Muscle layer of colon (tissue), 2 donors: ENCODE measurements at regions not wholly inside any gene's neighbourhood (a gene's known extent, or its start where the extent isn't known, plus 50 kb on each side); places are given as distances from the start of the nearest gene placed in this dataset.

Experiments
- H3K27ac ChIP-seq: one replicate; pipeline ENCODE4 v1.7.0; 2013; ENCODE audit warnings: low read depth, mild to moderate bottlenecking, low read length, moderate library complexity
- H3K27me3 ChIP-seq, 2 donors: one replicate each; pipeline ENCODE4 v1.7.0; 2013; ENCODE audit warnings: low read length in 2 of 2, mild to moderate bottlenecking in 2 of 2; ENCODE audit not compliant: insufficient read depth in 2 of 2, control insufficient read depth in 1 of 2
- H3K36me3 ChIP-seq: one replicate; pipeline ENCODE4 v1.7.0; 2013; ENCODE audit warnings: mild to moderate bottlenecking, low read length; ENCODE audit not compliant: insufficient read depth
- H3K4me1 ChIP-seq: one replicate; pipeline ENCODE4 v1.7.0; 2013; ENCODE audit warnings: mild to moderate bottlenecking, low read length; ENCODE audit not compliant: insufficient read depth
- H3K4me3 ChIP-seq, 2 donors: one replicate each; pipeline ENCODE4 v1.7.0; 2013; ENCODE audit warnings: low read length in 2 of 2, low read depth in 1 of 2, mild to moderate bottlenecking in 1 of 2, moderate library complexity in 1 of 2
- H3K9ac ChIP-seq: one replicate; pipeline ENCODE4 v1.7.0; 2013; ENCODE audit warnings: low read length
- H3K9me3 ChIP-seq: one replicate; pipeline ENCODE4 v1.7.0; 2013; ENCODE audit warnings: mild to moderate bottlenecking, low read length
- donor health status: abdominal sarcoma.
- donor health status: Adenocarcinoma of cecum.

GRCh38 chr6:167678102-167679101 lies 148.3 kb upstream of the AFDN start:
- Histone ChIP-seq H3K4me3 (peak overlapping the region; percentile 5 to 38), H3K27me3 (peaks cover 0 to 27% of the 10 kb centered on the region in 2 donors), H3K27ac (no peak overlapping the region)

GRCh38 chr6:167679122-167679736 lies 147.5 kb upstream of the AFDN start:
- H3K4me3 ChIP-seq: no peak overlapping the region
- H3K27ac ChIP-seq: no peak overlapping the region
- peaks cover 0 to 27% of the 10 kb centered on the region in 2 donors for H3K27me3 ChIP-seq
- H3K4me1 ChIP-seq: peaks cover 11% of the 10 kb centered on the region
- no peaks in the 10 kb centered on the region for H3K9me3 ChIP-seq
- H3K9ac ChIP-seq: no peak overlapping the region
- no peaks in the 10 kb centered on the region for H3K36me3 ChIP-seq

More at GRCh38 chr6:167678102-167679101, 148.3 kb upstream of the AFDN start:
- Histone ChIP-seq H3K9ac (no peak overlapping the region), H3K36me3 (no peaks in the 10 kb centered on the region), H3K9me3 (no peaks in the 10 kb centered on the region), H3K4me1 (peaks cover 11% of the 10 kb centered on the region)

GRCh38 chr6:167679790-167680604 lies 146.7 kb upstream of the AFDN start:
- no peak overlapping the region for H3K4me3 ChIP-seq
- H3K4me1 ChIP-seq: peaks cover 11% of the 10 kb centered on the region
- no peaks in the 10 kb centered on the region for H3K9me3 ChIP-seq
- H3K9ac ChIP-seq: no peak overlapping the region
- H3K27me3 ChIP-seq: peaks cover 0 to 27% of the 10 kb centered on the region in 2 donors
- H3K27ac ChIP-seq: no peak overlapping the region
- no peaks in the 10 kb centered on the region for H3K36me3 ChIP-seq

- no peak overlapping the region for H3K9ac ChIP-seq
Observed at GRCh38 chr6:167680605-167681149, 146.0 kb upstream of the AFDN start.

GRCh38 chr6:167682125-167682524 lies 144.6 kb upstream of the AFDN start:
- Histone ChIP-seq H3K36me3 (no peaks in the 10 kb centered on the region), H3K4me3 (no peak overlapping the region), H3K9ac (no peak overlapping the region), H3K27me3 (peaks cover 0 to 27% of the 10 kb centered on the region in 2 donors), H3K4me1 (peaks cover 11% of the 10 kb centered on the region), H3K9me3 (no peaks in the 10 kb centered on the region), H3K27ac (no peak overlapping the region)

More at GRCh38 chr6:167680605-167681149, 146.0 kb upstream of the AFDN start:
- Histone ChIP-seq H3K36me3 (no peaks in the 10 kb centered on the region), H3K27ac (no peak overlapping the region), H3K27me3 (peaks cover 0 to 27% of the 10 kb centered on the region in 2 donors), H3K9me3 (no peaks in the 10 kb centered on the region), H3K4me3 (no peak overlapping the region), H3K4me1 (peaks cover 11% of the 10 kb centered on the region)

GRCh38 chr6:167682546-167683027 lies 144.1 kb upstream of the AFDN start:
- H3K36me3 ChIP-seq: no peaks in the 10 kb centered on the region
- H3K27me3 ChIP-seq: peaks cover 0 to 27% of the 10 kb centered on the region in 2 donors
- H3K9ac ChIP-seq: no peak overlapping the region
- H3K9me3 ChIP-seq: no peaks in the 10 kb centered on the region
- H3K4me1 ChIP-seq: peaks cover 8% of the 10 kb centered on the region
- no peak overlapping the region for H3K4me3 ChIP-seq
- no peak overlapping the region for H3K27ac ChIP-seq

- H3K27me3 ChIP-seq: peaks cover 0 to 22% of the 10 kb centered on the region in 2 donors
- peaks cover 1% of the 10 kb centered on the region for H3K4me1 ChIP-seq
- H3K9ac ChIP-seq: no peak overlapping the region
- H3K36me3 ChIP-seq: no peaks in the 10 kb centered on the region
- no peaks in the 10 kb centered on the region for H3K9me3 ChIP-seq
- H3K4me3 ChIP-seq: no peak overlapping the region
- no peak overlapping the region for H3K27ac ChIP-seq
Observed at GRCh38 chr6:167683028-167683862, 143.5 kb upstream of the AFDN start.

GRCh38 chr6:167684276-167685104 lies 142.2 kb upstream of the AFDN start:
- peaks cover 0 to 10% of the 10 kb centered on the region in 2 donors for H3K27me3 ChIP-seq
- H3K36me3 ChIP-seq: no peaks in the 10 kb centered on the region
- H3K27ac ChIP-seq: no peak overlapping the region
- H3K9ac ChIP-seq: no peak overlapping the region
- H3K4me1 ChIP-seq: no peaks in the 10 kb centered on the region
- no peaks in the 10 kb centered on the region for H3K9me3 ChIP-seq
- H3K4me3 ChIP-seq: no peak overlapping the region

GRCh38 chr6:167685654-167686053 lies 141.1 kb upstream of the AFDN start:
- Histone ChIP-seq H3K4me3 (no peak overlapping the region), H3K4me1 (no peaks in the 10 kb centered on the region), H3K27ac (no peak overlapping the region), H3K27me3 (peaks cover 0 to 2% of the 10 kb centered on the region in 2 donors), H3K36me3 (no peaks in the 10 kb centered on the region), H3K9me3 (no peaks in the 10 kb centered on the region), H3K9ac (no peak overlapping the region)
